ENCODE measurements at regions not wholly inside any gene's neighbourhood (a gene's known extent, or its start where the extent isn't known, plus 50 kb on each side); places are given as distances from the start of the nearest gene placed in this dataset.

GRCh38 chr5:110159202-110159601, 469.5 kb downstream of the MAN2A1 start:
- H3K79me2 ChIP-seq (ENCODE audit: insufficient read depth, low read length): no peaks in the 10 kb centered on the region
- no peak for ATAC-seq (ENCODE audit: insufficient read depth, low read depth)
- H2AFZ ChIP-seq (ENCODE audit: low read depth, low read length): no peak overlapping the region
- no peak for DNase-seq
- H3K27me3 ChIP-seq (ENCODE audit: insufficient read depth, low read length, poor library complexity): no peaks in the 10 kb centered on the region
- no peak overlapping the region for H3K4me3 ChIP-seq (ENCODE audit: low read depth in 1 of 2, low read length in 2 of 2)
- no peak for TF ChIP-seq EZH2 (IDR thresholded peaks at IDR 0.05; ENCODE audit: borderline replicate concordance, low read depth, low read length, severe bottlenecking)
- TF ChIP-seq CTCF (IDR thresholded peaks at IDR 0.05; ENCODE audit: borderline replicate concordance, extremely low read depth, low read length, poor library complexity, severe bottlenecking): no peak
- no peak overlapping the region for H3K9ac ChIP-seq (ENCODE audit: low read depth, low read length)
- H3K36me3 ChIP-seq (ENCODE audit: insufficient read depth, low read length): no peaks in the 10 kb centered on the region
- no peaks in the 10 kb centered on the region for H3K9me3 ChIP-seq (ENCODE audit: insufficient read depth, low read length, severe bottlenecking)
- H3K4me1 ChIP-seq (ENCODE audit: insufficient read depth, low read length): no peaks in the 10 kb centered on the region
- H3K27ac ChIP-seq (ENCODE audit: low read length): no peak overlapping the region
- H3K4me2 ChIP-seq (ENCODE audit: insufficient read depth, low read length): no peak overlapping the region
- no peaks in the 10 kb centered on the region for H4K20me1 ChIP-seq (ENCODE audit: insufficient read depth, low read length)

- Histone ChIP-seq H3K4me1 (ENCODE audit: insufficient read depth, low read length) (no peaks in the 10 kb centered on the region), H3K27ac (ENCODE audit: low read length) (no peak overlapping the region), H3K36me3 (ENCODE audit: insufficient read depth, low read length) (no peaks in the 10 kb centered on the region), H3K9ac (ENCODE audit: low read depth, low read length) (no peak overlapping the region), H2AFZ (ENCODE audit: low read depth, low read length) (no peak overlapping the region), H3K27me3 (ENCODE audit: insufficient read depth, low read length, poor library complexity) (no peaks in the 10 kb centered on the region), H3K4me2 (ENCODE audit: insufficient read depth, low read length) (no peak overlapping the region), H3K9me3 (ENCODE audit: insufficient read depth, low read length, severe bottlenecking) (no peaks in the 10 kb centered on the region), H3K79me2 (ENCODE audit: insufficient read depth, low read length) (no peaks in the 10 kb centered on the region), H4K20me1 (ENCODE audit: insufficient read depth, low read length) (no peaks in the 10 kb centered on the region), H3K4me3 (ENCODE audit: low read depth in 1 of 2, low read length in 2 of 2) (no peak overlapping the region)
- DNase-seq (no peak), ATAC-seq (ENCODE audit: insufficient read depth, low read depth) (no peak)
- TF ChIP-seq CTCF (IDR thresholded peaks at IDR 0.05; ENCODE audit: borderline replicate concordance, extremely low read depth, low read length, poor library complexity, severe bottlenecking): no peak
- TF ChIP-seq EZH2 (IDR thresholded peaks at IDR 0.05; ENCODE audit: borderline replicate concordance, low read depth, low read length, severe bottlenecking): no peak
Measured at GRCh38 chr5:110161162-110161561, 471.4 kb downstream of the MAN2A1 start.

GRCh38 chr5:110165366-110165765, 475.6 kb downstream of the MAN2A1 start:
- Histone ChIP-seq H4K20me1 (ENCODE audit: insufficient read depth, low read length) (no peaks in the 10 kb centered on the region), H3K9ac (ENCODE audit: low read depth, low read length) (no peak overlapping the region), H3K4me1 (ENCODE audit: insufficient read depth, low read length) (no peaks in the 10 kb centered on the region), H3K4me3 (ENCODE audit: low read depth in 1 of 2, low read length in 2 of 2) (no peak overlapping the region), H3K9me3 (ENCODE audit: insufficient read depth, low read length, severe bottlenecking) (no peaks in the 10 kb centered on the region), H3K36me3 (ENCODE audit: insufficient read depth, low read length) (no peaks in the 10 kb centered on the region), H3K4me2 (ENCODE audit: insufficient read depth, low read length) (no peak overlapping the region), H3K79me2 (ENCODE audit: insufficient read depth, low read length) (no peaks in the 10 kb centered on the region), H3K27ac (ENCODE audit: low read length) (no peak overlapping the region), H3K27me3 (ENCODE audit: insufficient read depth, low read length, poor library complexity) (no peaks in the 10 kb centered on the region), H2AFZ (ENCODE audit: low read depth, low read length) (no peak overlapping the region)
- TF ChIP-seq CTCF (IDR thresholded peaks at IDR 0.05; ENCODE audit: borderline replicate concordance, extremely low read depth, low read length, poor library complexity, severe bottlenecking) (no peak), EZH2 (IDR thresholded peaks at IDR 0.05; ENCODE audit: borderline replicate concordance, low read depth, low read length, severe bottlenecking) (no peak)
- ATAC-seq (ENCODE audit: insufficient read depth, low read depth): no peak
- DNase-seq: no peak

GRCh38 chr5:110167384-110167783, 477.7 kb downstream of the MAN2A1 start:
- Histone ChIP-seq H3K79me2 (ENCODE audit: insufficient read depth, low read length) (no peaks in the 10 kb centered on the region), H3K4me1 (ENCODE audit: insufficient read depth, low read length) (no peaks in the 10 kb centered on the region), H3K4me2 (ENCODE audit: insufficient read depth, low read length) (no peak overlapping the region), H4K20me1 (ENCODE audit: insufficient read depth, low read length) (no peaks in the 10 kb centered on the region), H3K9me3 (ENCODE audit: insufficient read depth, low read length, severe bottlenecking) (no peaks in the 10 kb centered on the region), H3K27ac (ENCODE audit: low read length) (no peak overlapping the region), H3K27me3 (ENCODE audit: insufficient read depth, low read length, poor library complexity) (no peaks in the 10 kb centered on the region), H3K4me3 (ENCODE audit: low read depth in 1 of 2, low read length in 2 of 2) (no peak overlapping the region), H3K9ac (ENCODE audit: low read depth, low read length) (no peak overlapping the region), H2AFZ (ENCODE audit: low read depth, low read length) (no peak overlapping the region), H3K36me3 (ENCODE audit: insufficient read depth, low read length) (no peaks in the 10 kb centered on the region)
- TF ChIP-seq CTCF (IDR thresholded peaks at IDR 0.05; ENCODE audit: borderline replicate concordance, extremely low read depth, low read length, poor library complexity, severe bottlenecking) (no peak), EZH2 (IDR thresholded peaks at IDR 0.05; ENCODE audit: borderline replicate concordance, low read depth, low read length, severe bottlenecking) (no peak)
- no peak for ATAC-seq (ENCODE audit: insufficient read depth, low read depth)
- DNase-seq: no peak

All from DND-41 (cell line).